ENCODE measurements at regions not wholly inside any gene's neighbourhood (a gene's known extent, or its start where the extent isn't known, plus 50 kb on each side); places are given as distances from the start of the nearest gene placed in this dataset.
"Not testable (repeated sequence)": the region's sequence is repeated elsewhere in the genome, so short reads cannot be mapped to it uniquely, and the experiment has no call there.

GRCh38 chrY:7654985-7655384, 743.4 kb upstream of the AMELY start:
- H3K4me3 ChIP-seq (ENCODE audit: low read depth, low read length, poor library complexity, severe bottlenecking), result no peak overlapping the region
- ChIA-PET CTCF (ENCODE audit: unreplicated experiment) (no interaction called here), POLR2A (no interaction called here)
- H3K79me2 ChIP-seq (ENCODE audit: insufficient read depth, low read depth, low read length), result no peaks in the 10 kb centered on the region
- H2AFZ ChIP-seq (ENCODE audit: low read length), result no peak overlapping the region
- no peak for DNase-seq (ENCODE audit: low spot score)
- H4K20me1 ChIP-seq (ENCODE audit: insufficient read depth, low read length), result no peaks in the 10 kb centered on the region
- no peak for TF ChIP-seq EZH2phosphoT487 (IDR thresholded peaks at IDR 0.05; ENCODE audit: borderline replicate concordance, low read depth, low read length)
- no peak for TF ChIP-seq CTCF (conservative IDR thresholded peaks at IDR 0.05; ENCODE audit: low read length)
- no peak overlapping the region for H3K27ac ChIP-seq (ENCODE audit: low read depth, low read length, poor library complexity, severe bottlenecking)
- no TSS peak for BruUV-seq (replicated peaks)
- no peaks in the 10 kb centered on the region for H3K9me3 ChIP-seq (ENCODE audit: low read length)
- H3K36me3 ChIP-seq (ENCODE audit: insufficient read depth, low read length), result no peaks in the 10 kb centered on the region
- intact Hi-C loops (cut with micrococcal nuclease; ENCODE audit: unreplicated experiment), result loop anchor here (2.0 to 5.0 kb wide), 3 partner anchors 16 to 52 kb away; no protein-coding TSS in a partner anchor
- no peaks in the 10 kb centered on the region for H3K9me2 ChIP-seq (ENCODE audit: insufficient read depth, low read length)
- H3K4me2 ChIP-seq (ENCODE audit: low read length), result no peak overlapping the region
- no peaks in the 10 kb centered on the region for H3K4me1 ChIP-seq (ENCODE audit: insufficient read depth, low read length, poor library complexity, severe bottlenecking)

GRCh38 chrY:7649866-7650265, 738.3 kb upstream of the AMELY start:
- POLR2A ChIA-PET; H3K4me3 ChIP-seq (ENCODE audit: low read depth, low read length, poor library complexity, severe bottlenecking); H3K79me2 ChIP-seq (ENCODE audit: insufficient read depth, low read depth, low read length); H2AFZ ChIP-seq (ENCODE audit: low read length); H3K27ac ChIP-seq (ENCODE audit: low read depth, low read length, poor library complexity, severe bottlenecking); H3K36me3 ChIP-seq (ENCODE audit: insufficient read depth, low read length); H3K9me3 ChIP-seq (ENCODE audit: low read length); H4K20me1 ChIP-seq (ENCODE audit: insufficient read depth, low read length); H3K4me2 ChIP-seq (ENCODE audit: low read length); BruUV-seq (replicated peaks); CTCF ChIA-PET (ENCODE audit: unreplicated experiment); DNase-seq (ENCODE audit: low spot score); H3K9me2 ChIP-seq (ENCODE audit: insufficient read depth, low read length); H3K4me1 ChIP-seq (ENCODE audit: insufficient read depth, low read length, poor library complexity, severe bottlenecking): not testable (repeated sequence)
- intact Hi-C loops (cut with micrococcal nuclease; ENCODE audit: unreplicated experiment), result loop anchor here (5.0 kb wide), 3 partner anchors 37 to 308 kb away; no protein-coding TSS in a partner anchor

All from OCI-LY7 (cell line).